H1 (cell line): ENCODE measurements at regions not wholly inside any gene's neighbourhood (a gene's known extent, or its start where the extent isn't known, plus 50 kb on each side); places are given as distances from the start of the nearest gene placed in this dataset.

Experiments
- CTCF ChIP-seq, 3 experiments: IDR thresholded peaks; 1 replicate in 2 of 3; 2 replicates in 1 of 3; pipeline versions ENCODE4 v1.5.1 to v1.6.1; 2011; ENCODE audit warnings: low read length in 3 of 3, mild to moderate bottlenecking in 3 of 3, inconsistent platforms in 2 of 3, low read depth in 1 of 3, moderate library complexity in 1 of 3; ENCODE audit not compliant: insufficient read depth in 1 of 3; ENCODE audit errors: control extremely low read depth in 1 of 3
- KDM1A ChIP-seq: fragments of 200-600, 300-600 bp; sonication (generic); IDR thresholded peaks from 2 replicates; pipeline ENCODE4 v1.7.1; 2016; ENCODE audit warnings: mild to moderate bottlenecking, low read length, borderline replicate concordance
- NANOG ChIP-seq: IDR thresholded peaks from 2 replicates; pipeline ENCODE4 v1.6.1; 2011; ENCODE audit warnings: low read length, low read depth, mild to moderate bottlenecking, inconsistent platforms; ENCODE audit not compliant: insufficient read depth, poor library complexity, severe bottlenecking

- TF ChIP-seq NANOG (no peak), CTCF (IDR thresholded peaks at IDR 0.05; ENCODE audit: control extremely low read depth in 1 of 3, insufficient read depth in 1 of 3, low read depth in 1 of 3, low read length in 3 of 3) (no peak), KDM1A (no peak)
Measured at GRCh38 chr14:71414631-71415403, 507.6 kb downstream of the PCNX1 start.
